ENCODE measurements at regions not wholly inside any gene's neighbourhood (a gene's known extent, or its start where the extent isn't known, plus 50 kb on each side); places are given as distances from the start of the nearest gene placed in this dataset.

GRCh38 chr5:24353016-24353415 lies 291.8 kb downstream of the CDH10 start:
- TF ChIP-seq CTCF (conservative IDR thresholded peaks at IDR 0.05 in 1 of 2, IDR thresholded peaks at IDR 0.05 in 1 of 2; ENCODE audit: low read depth in 1 of 2, low read length in 2 of 2) (no peak), EZH2 (IDR thresholded peaks at IDR 0.05; ENCODE audit: low read length, missing control alignments) (no peak)

Measured in fibroblast of lung (primary cell).